SU-DHL-6 (cell line): ENCODE measurements at regions not wholly inside any gene's neighbourhood (a gene's known extent, or its start where the extent isn't known, plus 50 kb on each side); places are given as distances from the start of the nearest gene placed in this dataset.

Source experiments
- EZH2phosphoT487 ChIP-seq: fragments of 200-600 bp; sonication (generic), shearing (Covaris generic); conservative IDR thresholded peaks from 2 replicates; pipeline ENCODE4 v1.6.1; 2018; ENCODE audit warnings: mild to moderate bottlenecking, antibody characterized with exemption, low read length, moderate library complexity, mixed read lengths
- TF ChIP-seq, protein P1 (sequence below): fragments of 200-600 bp; sonication (generic); IDR thresholded peaks from one replicate; pipeline ENCODE4 v1.5.1; 2017; ENCODE audit warnings: antibody characterized with exemption, mild to moderate bottlenecking, low read length, moderate library complexity; ENCODE audit not compliant: insufficient read depth, poor library complexity, severe bottlenecking

- TF ChIP-seq, protein P1, sequence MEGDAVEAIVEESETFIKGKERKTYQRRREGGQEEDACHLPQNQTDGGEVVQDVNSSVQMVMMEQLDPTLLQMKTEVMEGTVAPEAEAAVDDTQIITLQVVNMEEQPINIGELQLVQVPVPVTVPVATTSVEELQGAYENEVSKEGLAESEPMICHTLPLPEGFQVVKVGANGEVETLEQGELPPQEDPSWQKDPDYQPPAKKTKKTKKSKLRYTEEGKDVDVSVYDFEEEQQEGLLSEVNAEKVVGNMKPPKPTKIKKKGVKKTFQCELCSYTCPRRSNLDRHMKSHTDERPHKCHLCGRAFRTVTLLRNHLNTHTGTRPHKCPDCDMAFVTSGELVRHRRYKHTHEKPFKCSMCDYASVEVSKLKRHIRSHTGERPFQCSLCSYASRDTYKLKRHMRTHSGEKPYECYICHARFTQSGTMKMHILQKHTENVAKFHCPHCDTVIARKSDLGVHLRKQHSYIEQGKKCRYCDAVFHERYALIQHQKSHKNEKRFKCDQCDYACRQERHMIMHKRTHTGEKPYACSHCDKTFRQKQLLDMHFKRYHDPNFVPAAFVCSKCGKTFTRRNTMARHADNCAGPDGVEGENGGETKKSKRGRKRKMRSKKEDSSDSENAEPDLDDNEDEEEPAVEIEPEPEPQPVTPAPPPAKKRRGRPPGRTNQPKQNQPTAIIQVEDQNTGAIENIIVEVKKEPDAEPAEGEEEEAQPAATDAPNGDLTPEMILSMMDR, result no peak
- no peak for TF ChIP-seq EZH2phosphoT487
Measured at GRCh38 chrX:45261471-45261870, 60.8 kb upstream of the DIPK2B start.
